ENCODE measurements at regions not wholly inside any gene's neighbourhood (a gene's known extent, or its start where the extent isn't known, plus 50 kb on each side); places are given as distances from the start of the nearest gene placed in this dataset.

DNA sequence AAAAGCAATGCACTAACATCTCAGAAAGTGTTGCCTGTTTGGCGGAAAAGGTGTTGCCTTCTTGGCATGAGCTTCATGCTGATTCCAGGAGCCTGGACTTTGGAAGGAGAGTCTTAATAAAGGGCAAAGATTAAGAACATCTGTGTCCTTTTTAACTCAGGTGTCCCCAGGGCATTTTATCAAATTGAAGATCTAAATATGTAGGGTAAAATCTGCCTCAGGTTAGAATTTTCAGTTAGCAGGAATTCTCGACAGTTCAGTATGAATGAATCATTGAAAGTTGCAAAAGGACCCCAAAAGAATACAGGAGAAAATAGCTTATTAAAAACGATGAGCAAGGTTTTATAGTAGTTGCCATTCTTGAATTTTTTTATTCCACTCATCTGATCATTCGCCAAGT is 325.2 kb downstream of the SUCLA2 start:
- Mint-ChIP-seq H3K27me3 (peaks cover 11% of the 10 kb centered on the region), H3K36me3 (ENCODE audit: insufficient read depth) (peaks cover 2% of the 10 kb centered on the region), H3K9me3 (peaks cover 6% of the 10 kb centered on the region), H3K4me1 (no peaks in the 10 kb centered on the region), H3K4me3 (no peak overlapping the region), H3K27ac (ENCODE audit: low read depth) (no peak overlapping the region)
- DNase-seq (ENCODE audit: low spot score in 2 of 2) (no peak), ATAC-seq (replicated peaks; ENCODE audit: extremely low read depth, poor library complexity, severe bottlenecking) (no peak)

DNA sequence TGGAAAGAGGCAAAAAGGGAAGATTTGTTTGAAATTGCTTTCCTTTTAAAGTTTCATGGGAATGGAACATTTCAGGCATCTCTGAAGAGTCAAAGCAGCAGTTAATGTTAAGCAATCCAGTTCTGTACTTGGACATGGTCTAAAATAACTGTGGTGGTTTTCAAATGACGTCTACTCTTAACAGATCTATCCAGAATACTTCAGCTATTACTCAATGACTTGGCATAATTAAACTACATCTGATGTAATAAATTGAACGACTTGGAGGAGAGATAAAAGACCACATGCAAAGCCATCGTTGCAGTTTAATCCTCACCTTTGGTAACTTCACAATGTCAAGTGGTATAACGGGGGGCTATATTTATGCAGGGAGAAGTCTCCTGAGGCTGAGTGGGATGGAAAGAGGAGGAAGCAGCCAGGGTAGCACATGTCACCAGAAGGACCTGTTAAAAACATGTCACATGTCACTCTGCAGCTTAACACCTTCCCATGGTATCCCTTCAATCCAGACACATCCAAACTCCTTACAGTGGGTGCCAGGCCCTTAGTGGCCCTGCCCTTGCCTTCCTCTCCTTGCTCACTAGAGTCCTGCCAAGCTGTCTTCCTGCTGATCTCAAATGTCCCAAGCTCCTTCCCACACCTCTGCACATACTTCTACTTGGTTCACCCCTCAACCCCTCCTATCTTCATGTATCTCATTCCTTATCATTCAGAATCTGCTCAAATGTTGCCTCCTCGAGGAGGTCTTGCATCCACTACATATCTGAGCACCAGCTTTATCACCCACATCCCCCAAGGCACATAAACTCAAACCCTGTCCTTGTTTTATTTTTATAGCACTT is 327.8 kb downstream of the SUCLA2 start:
- ATAC-seq (replicated peaks; ENCODE audit: extremely low read depth, poor library complexity, severe bottlenecking) (no peak), DNase-seq (ENCODE audit: low spot score in 2 of 2) (no peak)
- Mint-ChIP-seq H3K27ac (ENCODE audit: low read depth) (no peak overlapping the region), H3K4me3 (no peak overlapping the region), H3K36me3 (ENCODE audit: insufficient read depth) (peaks cover 2% of the 10 kb centered on the region), H3K9me3 (peaks cover 6% of the 10 kb centered on the region), H3K4me1 (no peaks in the 10 kb centered on the region), H3K27me3 (no peaks in the 10 kb centered on the region)

DNA sequence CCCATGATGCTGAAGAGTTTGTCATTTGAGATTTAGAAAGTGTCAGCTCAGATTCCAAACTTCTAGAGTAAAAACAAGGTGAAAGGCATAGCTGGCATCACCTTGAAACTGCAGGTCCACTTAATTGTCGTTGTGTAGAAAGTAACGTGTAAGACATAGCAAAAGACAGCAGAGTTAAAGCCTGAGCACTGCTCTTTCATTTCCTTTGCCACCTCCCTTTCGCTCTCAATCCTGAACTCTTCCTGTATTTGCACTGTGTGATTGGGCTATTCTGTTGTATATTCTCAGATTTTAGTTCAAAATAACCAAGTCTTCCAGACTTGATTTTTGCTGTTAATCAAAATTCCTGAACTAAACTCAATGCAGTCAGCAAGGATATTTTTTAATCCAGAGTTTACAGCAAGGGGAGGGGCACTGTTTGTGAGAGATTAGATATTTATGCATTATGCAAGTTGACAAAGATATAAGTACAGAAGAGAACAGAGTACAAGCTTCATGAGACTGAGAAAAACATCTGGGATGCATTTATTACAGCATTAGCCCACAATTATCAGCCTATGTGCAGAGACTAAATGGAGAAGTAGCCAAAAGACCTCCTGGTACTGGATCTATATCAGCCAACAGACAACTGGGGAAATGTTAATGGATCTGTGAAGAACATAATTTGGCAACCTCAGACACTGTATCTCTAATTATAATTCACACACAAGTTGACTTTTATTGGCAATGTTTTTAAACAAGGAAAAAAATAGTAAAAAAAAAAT is 328.6 kb downstream of the SUCLA2 start:
- no peaks in the 10 kb centered on the region for H3K27me3 Mint-ChIP-seq
- no peaks in the 10 kb centered on the region for H3K4me1 Mint-ChIP-seq
- no peak overlapping the region for H3K27ac Mint-ChIP-seq (ENCODE audit: low read depth)
- no peak overlapping the region for H3K4me3 Mint-ChIP-seq
- no peak for DNase-seq (ENCODE audit: low spot score in 2 of 2)
- H3K9me3 Mint-ChIP-seq = peaks cover 6% of the 10 kb centered on the region
- peaks cover 2% of the 10 kb centered on the region for H3K36me3 Mint-ChIP-seq (ENCODE audit: insufficient read depth)
- no peak for ATAC-seq (replicated peaks; ENCODE audit: extremely low read depth, poor library complexity, severe bottlenecking)

DNA sequence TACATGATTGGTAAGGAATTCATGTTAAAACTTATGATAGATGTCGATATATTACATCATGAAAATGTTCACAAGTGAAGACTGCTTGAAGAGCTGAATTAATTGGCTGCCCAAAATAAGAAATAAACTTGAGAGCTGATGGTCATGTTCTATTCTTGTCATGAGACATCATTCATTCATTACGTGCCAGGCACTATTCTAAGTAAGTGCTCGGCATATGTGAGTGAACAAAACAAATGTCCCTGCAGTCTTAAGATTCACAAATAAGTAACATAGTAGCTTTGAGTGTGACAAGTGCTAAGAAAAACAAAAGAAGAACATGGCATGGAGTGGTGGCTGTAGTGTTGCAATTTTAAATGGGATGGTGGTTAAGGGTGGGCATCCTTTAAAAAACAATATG is 329.3 kb downstream of the SUCLA2 start:
- no peak overlapping the region for H3K4me3 Mint-ChIP-seq
- H3K36me3 Mint-ChIP-seq (ENCODE audit: insufficient read depth) = peaks cover 2% of the 10 kb centered on the region
- H3K4me1 Mint-ChIP-seq = no peaks in the 10 kb centered on the region
- H3K9me3 Mint-ChIP-seq = peaks cover 6% of the 10 kb centered on the region
- no peak for DNase-seq (ENCODE audit: low spot score in 2 of 2)
- ATAC-seq (replicated peaks; ENCODE audit: extremely low read depth, poor library complexity, severe bottlenecking) = no peak
- no peak overlapping the region for H3K27ac Mint-ChIP-seq (ENCODE audit: low read depth)
- no peaks in the 10 kb centered on the region for H3K27me3 Mint-ChIP-seq

DNA sequence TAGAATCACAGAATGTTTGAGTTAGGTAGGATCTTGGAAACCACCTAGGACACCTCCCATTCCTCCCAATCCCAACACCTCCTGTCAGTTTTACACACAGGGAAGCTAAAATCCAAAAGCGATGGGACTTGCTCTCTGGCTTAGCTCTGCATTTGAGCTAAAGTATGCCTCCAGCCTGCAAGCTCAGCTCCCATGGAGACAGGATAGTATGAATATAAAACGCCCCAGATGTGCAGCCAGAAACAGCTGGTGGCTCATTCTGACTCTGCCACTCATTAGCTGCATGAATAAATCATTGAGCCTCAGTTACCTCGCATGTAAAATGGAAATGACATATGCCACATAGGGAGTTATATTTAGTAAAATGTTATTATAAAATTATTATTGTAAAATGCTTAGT is 336.0 kb downstream of the SUCLA2 start:
- no peak for DNase-seq (ENCODE audit: low spot score in 2 of 2)
- Mint-ChIP-seq H3K27ac (ENCODE audit: low read depth) (no peak overlapping the region), H3K9me3 (no peaks in the 10 kb centered on the region), H3K36me3 (ENCODE audit: insufficient read depth) (no peaks in the 10 kb centered on the region), H3K27me3 (no peaks in the 10 kb centered on the region), H3K4me1 (no peaks in the 10 kb centered on the region), H3K4me3 (no peak overlapping the region)
- no peak for ATAC-seq (replicated peaks; ENCODE audit: extremely low read depth, poor library complexity, severe bottlenecking)

DNA sequence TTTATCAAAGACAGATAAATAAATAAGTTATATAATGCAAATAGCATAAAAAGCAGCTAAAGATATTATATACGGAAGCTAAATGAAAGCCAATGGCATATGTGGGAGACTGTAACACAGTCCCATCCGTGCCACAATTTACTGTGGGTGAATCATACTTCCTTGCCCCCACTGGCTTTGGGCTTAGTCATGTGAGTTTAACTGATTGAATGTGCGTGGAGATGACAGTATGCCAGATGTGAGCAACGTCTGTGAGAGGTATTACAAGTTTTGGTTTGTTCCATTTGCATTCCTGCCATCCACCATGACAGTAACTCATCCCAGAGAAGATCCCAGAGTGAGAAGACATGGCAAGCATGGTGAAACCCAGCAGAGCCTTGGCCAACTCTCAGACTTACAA is 340.0 kb downstream of the SUCLA2 start:
- no peaks in the 10 kb centered on the region for H3K36me3 Mint-ChIP-seq (ENCODE audit: insufficient read depth)
- H3K27me3 Mint-ChIP-seq = no peaks in the 10 kb centered on the region
- peaks cover 11% of the 10 kb centered on the region for H3K9me3 Mint-ChIP-seq
- no peak overlapping the region for H3K4me3 Mint-ChIP-seq
- DNase-seq (ENCODE audit: low spot score in 2 of 2) (no peak), ATAC-seq (replicated peaks; ENCODE audit: extremely low read depth, poor library complexity, severe bottlenecking) (no peak)
- no peaks in the 10 kb centered on the region for H3K4me1 Mint-ChIP-seq
- H3K27ac Mint-ChIP-seq (ENCODE audit: low read depth) = no peak overlapping the region

DNA sequence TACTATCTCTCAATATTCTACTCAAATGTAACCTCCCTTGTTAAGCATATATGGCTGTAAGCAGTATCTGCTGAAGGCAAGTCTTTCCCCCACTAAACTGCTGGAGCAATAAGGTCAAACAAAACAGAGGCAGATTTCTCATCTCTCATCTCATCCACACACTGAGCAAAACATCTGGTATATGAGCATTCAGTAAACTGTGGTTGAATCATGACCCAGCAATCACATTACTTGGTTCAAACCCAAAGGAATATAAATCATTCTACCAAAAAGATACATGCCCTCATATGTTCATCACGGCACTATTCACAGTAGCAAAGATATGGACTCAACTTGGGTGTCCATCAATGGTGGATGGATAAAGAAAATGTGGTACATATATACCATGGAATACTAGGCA is 344.4 kb downstream of the SUCLA2 start:
- Mint-ChIP-seq H3K27ac (ENCODE audit: low read depth) (no peak overlapping the region), H3K9me3 (peaks cover 21% of the 10 kb centered on the region), H3K36me3 (ENCODE audit: insufficient read depth) (no peaks in the 10 kb centered on the region), H3K27me3 (no peaks in the 10 kb centered on the region), H3K4me3 (no peak overlapping the region), H3K4me1 (no peaks in the 10 kb centered on the region)
- no peak for ATAC-seq (replicated peaks; ENCODE audit: extremely low read depth, poor library complexity, severe bottlenecking)
- no peak for DNase-seq (ENCODE audit: low spot score in 2 of 2)

DNA sequence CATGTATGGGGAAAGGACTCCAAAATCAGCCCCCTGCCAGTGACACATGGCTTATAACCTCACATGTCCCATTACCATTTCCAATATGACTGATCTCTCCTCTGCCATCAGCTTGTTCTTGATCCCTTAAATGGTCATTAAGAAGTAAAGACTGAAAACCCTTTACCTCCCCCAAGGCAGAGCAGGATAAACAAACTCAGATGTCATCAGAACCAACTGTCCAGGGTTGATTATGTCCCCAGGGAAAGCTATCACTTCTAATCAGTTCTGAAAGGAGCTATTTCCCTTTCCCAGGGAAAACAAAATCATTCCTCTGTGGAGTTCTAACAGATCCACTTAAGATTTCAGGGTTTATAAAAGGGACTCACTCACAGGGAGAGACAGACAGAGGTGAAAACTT is 350.9 kb downstream of the SUCLA2 start:
- DNase-seq (ENCODE audit: low spot score in 2 of 2) (no peak), ATAC-seq (replicated peaks; ENCODE audit: extremely low read depth, poor library complexity, severe bottlenecking) (no peak)
- H3K27me3 Mint-ChIP-seq = no peaks in the 10 kb centered on the region
- no peak overlapping the region for H3K27ac Mint-ChIP-seq (ENCODE audit: low read depth)
- H3K4me3 Mint-ChIP-seq = no peak overlapping the region
- no peaks in the 10 kb centered on the region for H3K36me3 Mint-ChIP-seq (ENCODE audit: insufficient read depth)
- H3K4me1 Mint-ChIP-seq = no peaks in the 10 kb centered on the region
- peaks cover 10% of the 10 kb centered on the region for H3K9me3 Mint-ChIP-seq

DNA sequence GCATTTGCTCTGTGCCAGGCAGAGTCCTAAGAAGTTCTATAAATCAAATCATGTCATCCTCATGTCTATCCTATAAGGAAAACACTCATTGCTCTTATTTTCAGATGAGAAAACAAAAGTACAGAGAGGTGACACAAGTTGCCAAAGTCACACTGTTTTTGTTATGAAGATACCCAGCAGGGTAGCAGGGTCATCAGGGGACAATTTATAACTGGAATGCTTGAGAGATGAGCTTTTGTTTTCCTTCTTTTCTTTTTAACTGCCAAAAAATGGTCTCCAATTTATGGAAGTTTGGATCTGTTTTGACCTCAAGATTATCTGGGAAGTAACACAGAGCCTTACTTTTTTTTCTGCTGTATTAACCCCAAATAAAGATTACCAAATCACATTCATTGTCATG is 354.1 kb downstream of the SUCLA2 start:
- Mint-ChIP-seq H3K27me3 (no peaks in the 10 kb centered on the region), H3K4me1 (no peaks in the 10 kb centered on the region), H3K4me3 (no peak overlapping the region), H3K27ac (ENCODE audit: low read depth) (no peak overlapping the region), H3K9me3 (peaks cover 4% of the 10 kb centered on the region), H3K36me3 (ENCODE audit: insufficient read depth) (no peaks in the 10 kb centered on the region)
- ATAC-seq (replicated peaks; ENCODE audit: extremely low read depth, poor library complexity, severe bottlenecking) = no peak
- no peak for DNase-seq (ENCODE audit: low spot score in 2 of 2)

DNA sequence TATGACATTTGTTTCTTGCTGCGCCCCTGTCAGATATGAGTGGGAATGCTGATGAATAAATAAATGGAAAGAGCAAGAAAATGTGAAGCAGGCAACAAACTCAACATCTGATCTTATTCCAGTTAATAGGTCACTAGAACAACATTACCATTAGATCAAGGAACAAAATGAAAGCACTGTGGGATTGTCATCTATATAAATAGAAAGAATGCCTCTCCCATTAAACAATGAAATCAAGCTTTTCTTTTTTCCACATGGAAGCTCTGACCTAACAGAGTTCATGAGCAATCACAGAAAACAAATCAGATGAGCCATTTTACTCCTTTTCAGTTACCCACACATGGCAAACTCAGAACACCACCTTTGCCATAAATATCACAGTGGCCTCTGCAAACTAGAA is 354.8 kb downstream of the SUCLA2 start:
- no peaks in the 10 kb centered on the region for H3K4me1 Mint-ChIP-seq
- no peak overlapping the region for H3K4me3 Mint-ChIP-seq
- H3K9me3 Mint-ChIP-seq = no peaks in the 10 kb centered on the region
- no peaks in the 10 kb centered on the region for H3K27me3 Mint-ChIP-seq
- H3K36me3 Mint-ChIP-seq (ENCODE audit: insufficient read depth) = no peaks in the 10 kb centered on the region
- no peak for ATAC-seq (replicated peaks; ENCODE audit: extremely low read depth, poor library complexity, severe bottlenecking)
- no peak overlapping the region for H3K27ac Mint-ChIP-seq (ENCODE audit: low read depth)
- DNase-seq (ENCODE audit: low spot score in 2 of 2) = no peak

DNA sequence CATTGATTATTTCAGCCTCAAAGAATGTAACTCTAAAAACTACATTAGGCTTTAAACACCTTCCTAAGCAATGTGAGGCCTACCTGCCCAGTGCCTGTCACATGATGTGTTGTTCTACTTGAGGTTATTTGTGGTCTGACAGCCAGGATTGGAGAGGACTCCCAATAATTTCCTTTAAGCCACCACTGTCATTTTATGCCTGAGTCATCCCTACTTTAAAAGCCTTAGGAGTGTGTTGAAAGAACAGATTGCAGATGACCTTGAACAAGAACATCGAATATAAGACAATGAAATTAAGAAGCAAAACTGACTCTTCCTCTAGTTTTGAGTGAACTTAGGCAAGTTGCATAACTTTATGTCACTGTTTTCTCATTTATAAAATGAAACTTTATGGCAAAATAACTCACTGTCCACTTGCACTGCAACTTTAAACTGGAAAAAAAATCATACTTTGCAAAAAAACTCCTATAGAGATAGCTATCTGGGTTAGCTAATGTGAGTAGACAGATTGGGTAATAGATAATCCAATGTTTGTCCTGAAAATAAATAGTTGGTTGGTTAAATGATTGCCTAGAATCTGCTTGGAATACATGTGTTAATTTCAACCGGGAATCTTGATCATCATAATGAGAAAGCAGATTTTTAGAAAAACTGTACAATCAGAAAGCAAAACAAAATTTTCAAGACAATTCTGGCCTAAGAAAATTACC is 361.2 kb downstream of the SUCLA2 start:
- no peak for DNase-seq (ENCODE audit: low spot score in 2 of 2)
- Mint-ChIP-seq H3K4me1 (no peaks in the 10 kb centered on the region), H3K36me3 (ENCODE audit: insufficient read depth) (no peaks in the 10 kb centered on the region), H3K27me3 (no peaks in the 10 kb centered on the region), H3K27ac (ENCODE audit: low read depth) (no peak overlapping the region), H3K9me3 (peaks cover 16% of the 10 kb centered on the region), H3K4me3 (no peak overlapping the region)
- ATAC-seq (replicated peaks; ENCODE audit: extremely low read depth, poor library complexity, severe bottlenecking) = no peak

DNA sequence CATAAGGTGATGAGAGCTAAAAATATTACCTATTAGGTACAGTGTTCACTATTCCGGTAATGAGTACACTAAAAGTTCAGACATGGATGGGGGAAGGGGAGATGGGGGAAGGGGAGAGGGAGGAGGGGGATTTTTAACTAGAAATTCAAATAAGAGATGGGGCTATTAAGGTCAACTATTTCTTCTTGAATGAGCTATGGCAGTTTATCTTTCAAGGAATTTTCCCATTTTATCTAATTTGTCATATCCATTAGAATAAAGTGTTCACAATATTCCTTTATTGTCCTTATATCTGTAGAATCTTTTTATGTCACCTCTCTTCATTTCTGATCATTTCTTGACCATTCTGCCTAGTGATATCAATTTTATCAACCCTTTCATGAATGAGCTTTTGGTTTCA is 362.4 kb downstream of the SUCLA2 start:
- Mint-ChIP-seq H3K4me1 (no peaks in the 10 kb centered on the region), H3K36me3 (ENCODE audit: insufficient read depth) (no peaks in the 10 kb centered on the region), H3K9me3 (peaks cover 20% of the 10 kb centered on the region), H3K4me3 (no peak overlapping the region), H3K27me3 (no peaks in the 10 kb centered on the region), H3K27ac (ENCODE audit: low read depth) (no peak overlapping the region)
- DNase-seq (ENCODE audit: low spot score in 2 of 2) (no peak), ATAC-seq (replicated peaks; ENCODE audit: extremely low read depth, poor library complexity, severe bottlenecking) (no peak)

DNA sequence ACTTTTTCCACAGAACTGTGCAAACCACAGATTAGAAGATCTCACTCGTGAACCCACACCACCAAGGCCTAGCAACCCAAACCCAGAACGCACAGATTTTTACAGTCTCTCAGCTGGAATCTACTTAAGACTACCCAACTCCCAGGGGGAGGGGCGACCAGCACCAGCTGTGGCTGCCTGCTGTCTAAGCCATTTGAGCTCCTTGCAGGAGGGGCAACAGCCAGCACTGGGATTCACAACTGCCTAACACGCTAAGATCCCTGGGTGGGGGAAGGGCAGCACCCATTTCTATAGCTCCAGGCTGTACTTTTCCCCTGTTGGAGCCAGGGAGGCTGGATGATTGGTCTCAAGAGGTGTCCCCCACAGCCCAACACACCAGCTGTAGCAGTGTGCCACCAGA is 368.8 kb downstream of the SUCLA2 start:
- no peaks in the 10 kb centered on the region for H3K4me1 Mint-ChIP-seq
- no peak overlapping the region for H3K4me3 Mint-ChIP-seq
- H3K27ac Mint-ChIP-seq (ENCODE audit: low read depth) = no peak overlapping the region
- no peaks in the 10 kb centered on the region for H3K27me3 Mint-ChIP-seq
- no peak for ATAC-seq (replicated peaks; ENCODE audit: extremely low read depth, poor library complexity, severe bottlenecking)
- no peaks in the 10 kb centered on the region for H3K36me3 Mint-ChIP-seq (ENCODE audit: insufficient read depth)
- DNase-seq (ENCODE audit: low spot score in 2 of 2) = no peak
- peaks cover 28% of the 10 kb centered on the region for H3K9me3 Mint-ChIP-seq

Measured in central memory CD8-positive, alpha-beta T cell (primary cell).